HG03457 (cell line): ENCODE measurements at regions not wholly inside any gene's neighbourhood (a gene's known extent, or its start where the extent isn't known, plus 50 kb on each side); places are given as distances from the start of the nearest gene placed in this dataset.
A peak's percentile ranks its signal among the peaks of the same experiment; 100 is the strongest.
"Not testable (repeated sequence)": the region's sequence is repeated elsewhere in the genome, so short reads cannot be mapped to it uniquely, and the experiment has no call there.

Experiments used
- ATAC-seq: cut with Tn5 transposase; IDR thresholded peaks from one replicate; pipeline ENCODE4 v1.9.1; 2021; ENCODE audit warnings: moderate number of reproducible peaks; ENCODE audit not compliant: unreplicated experiment

GRCh38 chr3:159748425-159748824, 240.2 kb upstream of the IL12A start:
- ATAC-seq: no peak

- ATAC-seq: no peak
These were observed 239.2 kb upstream of the IL12A start for GRCh38 chr3:159749406-159749805.

- no peak for ATAC-seq
These were observed 237.5 kb upstream of the IL12A start for GRCh38 chr3:159751146-159751545.

- no peak for ATAC-seq
These were observed 236.9 kb upstream of the IL12A start for GRCh38 chr3:159751752-159752151.

GRCh38 chr3:159756279-159757207, 232.1 kb upstream of the IL12A start:
- not testable (repeated sequence) for ATAC-seq

GRCh38 chr3:159757341-159758060, 231.1 kb upstream of the IL12A start:
- no peak for ATAC-seq

- ATAC-seq: no peak
These were observed 228.6 kb upstream of the IL12A start for GRCh38 chr3:159760046-159760445.

GRCh38 chr3:159761369-159761768, 227.3 kb upstream of the IL12A start:
- no peak for ATAC-seq

GRCh38 chr3:159761848-159762635, 226.6 kb upstream of the IL12A start:
- no peak for ATAC-seq

GRCh38 chr3:159763011-159763601, 225.5 kb upstream of the IL12A start:
- ATAC-seq: peak; percentile 40

GRCh38 chr3:159763602-159764489, 224.8 kb upstream of the IL12A start:
- peak; percentile 67 for ATAC-seq

GRCh38 chr3:159764490-159765029, 224.1 kb upstream of the IL12A start:
- ATAC-seq: no peak

- ATAC-seq: no peak
These were observed 223.4 kb upstream of the IL12A start for GRCh38 chr3:159765030-159765859.

GRCh38 chr3:159765860-159766294, 222.8 kb upstream of the IL12A start:
- no peak for ATAC-seq

- no peak for ATAC-seq
These were observed 222.0 kb upstream of the IL12A start for GRCh38 chr3:159766563-159767185.

- no peak for ATAC-seq
These were observed 217.6 kb upstream of the IL12A start for GRCh38 chr3:159770998-159771397.

GRCh38 chr3:159771865-159772611, 216.6 kb upstream of the IL12A start:
- no peak for ATAC-seq
